ENCODE measurements at regions not wholly inside any gene's neighbourhood (a gene's known extent, or its start where the extent isn't known, plus 50 kb on each side); places are given as distances from the start of the nearest gene placed in this dataset.

- TF ChIP-seq CTCF (IDR thresholded peaks at IDR 0.05) (no peak), ZFX (IDR thresholded peaks at IDR 0.05; ENCODE audit: borderline replicate concordance) (no peak)
Measured at GRCh38 chr13:52899206-52899605, 50.8 kb upstream of the PCDH8 start.

Measured in 22Rv1 (cell line).